WTC11 (cell line): ENCODE measurements at regions not wholly inside any gene's neighbourhood (a gene's known extent, or its start where the extent isn't known, plus 50 kb on each side); places are given as distances from the start of the nearest gene placed in this dataset.

Experiments used
- ELF4 ChIP-seq: sonication (generic); formaldehyde crosslinking; IDR thresholded peaks from 2 replicates; pipeline ENCODE4 v1.8.1; 2022; ENCODE audit warnings: low read depth, mild to moderate bottlenecking, moderate library complexity, missing genetic modification reagents
- FOXP4 ChIP-seq: sonication (generic); formaldehyde crosslinking; IDR thresholded peaks from 2 replicates; pipeline ENCODE4 v1.8.0; 2022; ENCODE audit warnings: mild to moderate bottlenecking, missing genetic modification reagents
- USF1 ChIP-seq: sonication (generic); formaldehyde crosslinking; IDR thresholded peaks from 2 replicates; pipeline ENCODE4 v1.8.0; 2022; ENCODE audit warnings: mild to moderate bottlenecking, missing genetic modification reagents
- USF2 ChIP-seq: sonication (generic); formaldehyde crosslinking; IDR thresholded peaks from 2 replicates; pipeline ENCODE4 v1.8.1; 2023; ENCODE audit warnings: mild to moderate bottlenecking, missing genetic modification reagents, moderate library complexity
- TF ChIP-seq, protein P1 (sequence below): fragments of 200-600 bp; IDR thresholded peaks from 2 replicates; pipeline ENCODE4 v1.8.0; 2022; ENCODE audit warnings: antibody characterized with exemption
- TF ChIP-seq, protein P2 (sequence below): sonication (generic); formaldehyde crosslinking; IDR thresholded peaks from 2 replicates; pipeline ENCODE4 v1.8.1; 2022; ENCODE audit warnings: mild to moderate bottlenecking, missing genetic modification reagents, moderate library complexity, borderline replicate concordance
- TF ChIP-seq, protein P3 (sequence below): sonication (generic); formaldehyde crosslinking; IDR thresholded peaks from 2 replicates; pipeline ENCODE4 v1.8.1; 2023; ENCODE audit warnings: mild to moderate bottlenecking, moderate library complexity, missing genetic modification reagents

- TF ChIP-seq, protein P1, sequence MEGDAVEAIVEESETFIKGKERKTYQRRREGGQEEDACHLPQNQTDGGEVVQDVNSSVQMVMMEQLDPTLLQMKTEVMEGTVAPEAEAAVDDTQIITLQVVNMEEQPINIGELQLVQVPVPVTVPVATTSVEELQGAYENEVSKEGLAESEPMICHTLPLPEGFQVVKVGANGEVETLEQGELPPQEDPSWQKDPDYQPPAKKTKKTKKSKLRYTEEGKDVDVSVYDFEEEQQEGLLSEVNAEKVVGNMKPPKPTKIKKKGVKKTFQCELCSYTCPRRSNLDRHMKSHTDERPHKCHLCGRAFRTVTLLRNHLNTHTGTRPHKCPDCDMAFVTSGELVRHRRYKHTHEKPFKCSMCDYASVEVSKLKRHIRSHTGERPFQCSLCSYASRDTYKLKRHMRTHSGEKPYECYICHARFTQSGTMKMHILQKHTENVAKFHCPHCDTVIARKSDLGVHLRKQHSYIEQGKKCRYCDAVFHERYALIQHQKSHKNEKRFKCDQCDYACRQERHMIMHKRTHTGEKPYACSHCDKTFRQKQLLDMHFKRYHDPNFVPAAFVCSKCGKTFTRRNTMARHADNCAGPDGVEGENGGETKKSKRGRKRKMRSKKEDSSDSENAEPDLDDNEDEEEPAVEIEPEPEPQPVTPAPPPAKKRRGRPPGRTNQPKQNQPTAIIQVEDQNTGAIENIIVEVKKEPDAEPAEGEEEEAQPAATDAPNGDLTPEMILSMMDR: no peak
- TF ChIP-seq ELF4 (CRISPR knock-in tag): no peak
- TF ChIP-seq, protein P2, sequence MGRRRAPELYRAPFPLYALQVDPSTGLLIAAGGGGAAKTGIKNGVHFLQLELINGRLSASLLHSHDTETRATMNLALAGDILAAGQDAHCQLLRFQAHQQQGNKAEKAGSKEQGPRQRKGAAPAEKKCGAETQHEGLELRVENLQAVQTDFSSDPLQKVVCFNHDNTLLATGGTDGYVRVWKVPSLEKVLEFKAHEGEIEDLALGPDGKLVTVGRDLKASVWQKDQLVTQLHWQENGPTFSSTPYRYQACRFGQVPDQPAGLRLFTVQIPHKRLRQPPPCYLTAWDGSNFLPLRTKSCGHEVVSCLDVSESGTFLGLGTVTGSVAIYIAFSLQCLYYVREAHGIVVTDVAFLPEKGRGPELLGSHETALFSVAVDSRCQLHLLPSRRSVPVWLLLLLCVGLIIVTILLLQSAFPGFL (CRISPR knock-in tag): no peak
- TF ChIP-seq USF2 (CRISPR knock-in tag): no peak
- TF ChIP-seq, protein P3, sequence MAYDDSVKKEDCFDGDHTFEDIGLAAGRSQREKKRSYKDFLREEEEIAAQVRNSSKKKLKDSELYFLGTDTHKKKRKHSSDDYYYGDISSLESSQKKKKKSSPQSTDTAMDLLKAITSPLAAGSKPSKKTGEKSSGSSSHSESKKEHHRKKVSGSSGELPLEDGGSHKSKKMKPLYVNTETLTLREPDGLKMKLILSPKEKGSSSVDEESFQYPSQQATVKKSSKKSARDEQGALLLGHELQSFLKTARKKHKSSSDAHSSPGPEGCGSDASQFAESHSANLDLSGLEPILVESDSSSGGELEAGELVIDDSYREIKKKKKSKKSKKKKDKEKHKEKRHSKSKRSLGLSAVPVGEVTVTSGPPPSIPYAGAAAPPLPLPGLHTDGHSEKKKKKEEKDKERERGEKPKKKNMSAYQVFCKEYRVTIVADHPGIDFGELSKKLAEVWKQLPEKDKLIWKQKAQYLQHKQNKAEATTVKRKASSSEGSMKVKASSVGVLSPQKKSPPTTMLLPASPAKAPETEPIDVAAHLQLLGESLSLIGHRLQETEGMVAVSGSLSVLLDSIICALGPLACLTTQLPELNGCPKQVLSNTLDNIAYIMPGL (CRISPR knock-in tag): no peak
- TF ChIP-seq USF1 (CRISPR knock-in tag): no peak
- TF ChIP-seq FOXP4 (CRISPR knock-in tag): no peak
Observed at GRCh38 chr13:26980099-26981031, 191.2 kb downstream of the USP12 start.
